ENCODE measurements at regions not wholly inside any gene's neighbourhood (a gene's known extent, or its start where the extent isn't known, plus 50 kb on each side); places are given as distances from the start of the nearest gene placed in this dataset.
"Not testable (repeated sequence)": the region's sequence is repeated elsewhere in the genome, so short reads cannot be mapped to it uniquely, and the experiment has no call there.

DNA sequence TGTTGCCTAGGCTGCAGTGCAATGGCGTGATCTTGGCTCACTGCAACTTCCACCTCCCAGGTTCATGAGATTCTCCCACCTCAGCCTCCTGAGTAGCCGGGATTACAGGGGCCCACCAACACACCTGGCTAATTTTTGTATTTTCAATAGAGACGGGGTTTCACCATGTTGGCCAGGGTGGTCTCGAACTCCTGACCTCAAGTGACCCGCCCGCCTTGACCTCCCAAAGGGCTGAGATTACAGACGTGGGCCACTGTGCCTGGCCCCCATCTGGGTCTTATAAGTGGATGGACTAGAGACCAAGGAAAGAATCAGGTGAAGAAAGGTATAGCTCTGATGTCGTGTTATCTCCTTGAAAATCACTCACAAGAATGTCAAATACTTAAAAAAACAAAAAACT is 92.3 kb downstream of the RPL27A start:
- H4K91ac ChIP-seq (ENCODE audit: low read length); H3K9me3 ChIP-seq (ENCODE audit: control insufficient read depth, low read length); H3K4ac ChIP-seq (ENCODE audit: low read depth in 1 of 2, low read length in 2 of 2); H3K27ac ChIP-seq (ENCODE audit: low read length, poor library complexity, severe bottlenecking); H2BK5ac ChIP-seq (ENCODE audit: low read depth, low read length, poor library complexity, severe bottlenecking); H2BK15ac ChIP-seq (ENCODE audit: low read depth, poor library complexity, severe bottlenecking); H2AK5ac ChIP-seq (ENCODE audit: low read length, severe bottlenecking); H3K4me3 ChIP-seq (ENCODE audit: insufficient read depth in 1 of 2, low read depth in 1 of 2, low read length in 2 of 2); H2AFZ ChIP-seq (ENCODE audit: low read depth, low read length); H3K14ac ChIP-seq (ENCODE audit: low read length in 2 of 2); H3K27me3 ChIP-seq (ENCODE audit: control insufficient read depth in 1 of 2, insufficient read depth in 1 of 2, low read length in 2 of 2); H4K8ac ChIP-seq (ENCODE audit: low read length); H2BK12ac ChIP-seq (ENCODE audit: low read length in 2 of 2); H3K23ac ChIP-seq (ENCODE audit: low read length in 2 of 2); DNase-seq; H3K18ac ChIP-seq (ENCODE audit: low read depth in 1 of 2, low read length in 2 of 2); H3K4me2 ChIP-seq (ENCODE audit: low read length, poor library complexity, severe bottlenecking); H3K9ac ChIP-seq (ENCODE audit: low read length); H2BK120ac ChIP-seq (ENCODE audit: low read depth, low read length): not testable (repeated sequence)
- WGBS, result 95% methylated on average over 8 of the region's 8 CpGs
- peaks cover 16 to 20% of the 10 kb centered on the region in 2 experiments for H3K36me3 ChIP-seq (ENCODE audit: control insufficient read depth in 1 of 2, insufficient read depth in 2 of 2, low read depth in 1 of 2, low read length in 2 of 2)
- H3K79me1 ChIP-seq (replicated peaks; ENCODE audit: low read length, poor library complexity, severe bottlenecking), result peaks cover 52% of the 10 kb centered on the region
- H3K4me1 ChIP-seq (ENCODE audit: control insufficient read depth, insufficient read depth, low read depth, low read length), result peaks cover 18% of the 10 kb centered on the region

GRCh38 chr11:8775332-8775731 is 92.7 kb downstream of the RPL27A start:
- no peak overlapping the region for H3K27ac ChIP-seq (ENCODE audit: low read length, poor library complexity, severe bottlenecking)
- peaks cover 18% of the 10 kb centered on the region for H3K4me1 ChIP-seq (ENCODE audit: control insufficient read depth, insufficient read depth, low read depth, low read length)
- no peak overlapping the region for H3K23ac ChIP-seq (ENCODE audit: low read length in 2 of 2)
- no peak overlapping the region for H2BK15ac ChIP-seq (ENCODE audit: low read depth, poor library complexity, severe bottlenecking)
- WGBS, result 91% methylated on average over 4 of the region's 4 CpGs
- H3K9me3 ChIP-seq (ENCODE audit: control insufficient read depth, low read length), result no peaks in the 10 kb centered on the region
- no peak overlapping the region for H2BK12ac ChIP-seq (ENCODE audit: low read length in 2 of 2)
- peaks cover 17 to 20% of the 10 kb centered on the region in 2 experiments for H3K36me3 ChIP-seq (ENCODE audit: control insufficient read depth in 1 of 2, insufficient read depth in 2 of 2, low read depth in 1 of 2, low read length in 2 of 2)
- H4K8ac ChIP-seq (ENCODE audit: low read length), result no peak overlapping the region
- H2BK120ac ChIP-seq (ENCODE audit: low read depth, low read length), result no peak overlapping the region
- no peak overlapping the region for H2AK5ac ChIP-seq (ENCODE audit: low read length, severe bottlenecking)
- H3K4me2 ChIP-seq (ENCODE audit: low read length, poor library complexity, severe bottlenecking), result no peak overlapping the region
- H3K14ac ChIP-seq (ENCODE audit: low read length in 2 of 2), result no peak overlapping the region
- H4K91ac ChIP-seq (ENCODE audit: low read length), result no peak overlapping the region
- no peak overlapping the region for H3K9ac ChIP-seq (ENCODE audit: low read length)
- H2AFZ ChIP-seq (ENCODE audit: low read depth, low read length), result no peak overlapping the region
- no peak for DNase-seq
- H3K27me3 ChIP-seq (ENCODE audit: control insufficient read depth in 1 of 2, insufficient read depth in 1 of 2, low read length in 2 of 2), result no peaks in the 10 kb centered on the region
- peaks cover 54% of the 10 kb centered on the region for H3K79me1 ChIP-seq (replicated peaks; ENCODE audit: low read length, poor library complexity, severe bottlenecking)
- H2BK5ac ChIP-seq (ENCODE audit: low read depth, low read length, poor library complexity, severe bottlenecking), result no peak overlapping the region
- H3K18ac ChIP-seq (ENCODE audit: low read depth in 1 of 2, low read length in 2 of 2), result no peak overlapping the region
- H3K4ac ChIP-seq (ENCODE audit: low read depth in 1 of 2, low read length in 2 of 2), result no peak overlapping the region
- no peak overlapping the region for H3K4me3 ChIP-seq (ENCODE audit: insufficient read depth in 1 of 2, low read depth in 1 of 2, low read length in 2 of 2)

DNA sequence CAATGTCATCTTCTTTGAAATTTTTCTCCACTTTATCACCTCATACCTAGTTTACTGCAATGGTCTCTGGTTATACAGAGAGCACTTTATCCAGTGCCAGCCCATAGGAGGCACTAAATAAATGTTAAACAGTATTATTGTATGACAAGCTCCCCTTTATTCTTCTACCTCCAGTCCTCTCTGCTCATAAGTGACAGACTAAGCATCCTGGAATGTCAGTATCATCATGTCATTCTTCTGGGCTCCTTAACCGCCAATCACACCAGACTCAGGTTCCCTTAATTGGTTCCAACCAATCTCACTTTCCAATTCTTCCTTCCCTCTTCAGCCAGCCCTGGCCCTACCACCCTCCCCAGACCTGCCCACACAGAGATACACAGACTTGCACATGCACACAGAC is 93.1 kb downstream of the RPL27A start:
- H4K8ac ChIP-seq (ENCODE audit: low read length), result no peak overlapping the region
- WGBS, result 93% methylated on average over 1 of the region's 1 CpG
- H3K9me3 ChIP-seq (ENCODE audit: control insufficient read depth, low read length), result no peaks in the 10 kb centered on the region
- no peak overlapping the region for H3K18ac ChIP-seq (ENCODE audit: low read depth in 1 of 2, low read length in 2 of 2)
- H3K36me3 ChIP-seq (ENCODE audit: control insufficient read depth in 1 of 2, insufficient read depth in 2 of 2, low read depth in 1 of 2, low read length in 2 of 2), result peaks cover 16 to 20% of the 10 kb centered on the region in 2 experiments
- no peak overlapping the region for H3K9ac ChIP-seq (ENCODE audit: low read length)
- no peak overlapping the region for H3K23ac ChIP-seq (ENCODE audit: low read length in 2 of 2)
- no peak overlapping the region for H2AK5ac ChIP-seq (ENCODE audit: low read length, severe bottlenecking)
- H2BK12ac ChIP-seq (ENCODE audit: low read length in 2 of 2), result no peak overlapping the region
- no peak overlapping the region for H3K27ac ChIP-seq (ENCODE audit: low read length, poor library complexity, severe bottlenecking)
- no peak overlapping the region for H2BK15ac ChIP-seq (ENCODE audit: low read depth, poor library complexity, severe bottlenecking)
- H2BK5ac ChIP-seq (ENCODE audit: low read depth, low read length, poor library complexity, severe bottlenecking), result no peak overlapping the region
- peaks cover 55% of the 10 kb centered on the region for H3K79me1 ChIP-seq (replicated peaks; ENCODE audit: low read length, poor library complexity, severe bottlenecking)
- no peak overlapping the region for H3K4me2 ChIP-seq (ENCODE audit: low read length, poor library complexity, severe bottlenecking)
- no peak overlapping the region for H3K4ac ChIP-seq (ENCODE audit: low read depth in 1 of 2, low read length in 2 of 2)
- H3K4me3 ChIP-seq (ENCODE audit: insufficient read depth in 1 of 2, low read depth in 1 of 2, low read length in 2 of 2), result no peak overlapping the region
- H2BK120ac ChIP-seq (ENCODE audit: low read depth, low read length), result no peak overlapping the region
- no peaks in the 10 kb centered on the region for H3K27me3 ChIP-seq (ENCODE audit: control insufficient read depth in 1 of 2, insufficient read depth in 1 of 2, low read length in 2 of 2)
- no peak overlapping the region for H4K91ac ChIP-seq (ENCODE audit: low read length)
- DNase-seq, result no peak
- peaks cover 18% of the 10 kb centered on the region for H3K4me1 ChIP-seq (ENCODE audit: control insufficient read depth, insufficient read depth, low read depth, low read length)
- H3K14ac ChIP-seq (ENCODE audit: low read length in 2 of 2), result no peak overlapping the region
- H2AFZ ChIP-seq (ENCODE audit: low read depth, low read length), result no peak overlapping the region

DNA sequence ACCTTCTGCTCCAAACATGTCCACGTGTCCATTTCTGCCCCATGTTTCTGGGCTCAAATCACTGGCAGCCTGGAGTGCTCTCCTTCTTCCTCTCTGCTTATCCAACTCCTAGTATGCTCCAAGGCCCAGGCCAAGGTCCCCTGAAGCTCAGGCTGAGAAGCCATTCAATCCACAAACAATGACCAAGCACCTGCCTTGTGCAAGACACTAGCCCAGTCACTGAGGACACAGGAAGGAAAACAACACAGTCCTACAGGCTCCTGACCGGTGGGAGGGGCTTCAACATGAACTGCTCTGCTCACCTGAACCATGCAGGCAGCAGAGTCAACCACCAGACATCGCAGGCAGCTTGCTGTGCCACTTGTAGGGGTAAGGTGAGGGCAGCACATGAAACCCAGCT is 93.6 kb downstream of the RPL27A start:
- H2BK5ac ChIP-seq (ENCODE audit: low read depth, low read length, poor library complexity, severe bottlenecking), result no peak overlapping the region
- H3K18ac ChIP-seq (ENCODE audit: low read depth in 1 of 2, low read length in 2 of 2), result no peak overlapping the region
- no peak overlapping the region for H2BK15ac ChIP-seq (ENCODE audit: low read depth, poor library complexity, severe bottlenecking)
- H2BK12ac ChIP-seq (ENCODE audit: low read length in 2 of 2), result no peak overlapping the region
- no peak overlapping the region for H2BK120ac ChIP-seq (ENCODE audit: low read depth, low read length)
- no peak overlapping the region for H3K4ac ChIP-seq (ENCODE audit: low read depth in 1 of 2, low read length in 2 of 2)
- 95% methylated on average over 3 of the region's 3 CpGs for WGBS
- no peak overlapping the region for H3K4me2 ChIP-seq (ENCODE audit: low read length, poor library complexity, severe bottlenecking)
- peak overlapping the region; percentile 57 for H4K91ac ChIP-seq (ENCODE audit: low read length)
- no peak overlapping the region for H3K14ac ChIP-seq (ENCODE audit: low read length in 2 of 2)
- H4K8ac ChIP-seq (ENCODE audit: low read length), result peak overlapping the region; percentile 21
- H3K9ac ChIP-seq (ENCODE audit: low read length), result no peak overlapping the region
- H3K23ac ChIP-seq (ENCODE audit: low read length in 2 of 2), result no peak overlapping the region
- peaks cover 18% of the 10 kb centered on the region for H3K4me1 ChIP-seq (ENCODE audit: control insufficient read depth, insufficient read depth, low read depth, low read length)
- H3K27ac ChIP-seq (ENCODE audit: low read length, poor library complexity, severe bottlenecking), result no peak overlapping the region
- no peak overlapping the region for H3K4me3 ChIP-seq (ENCODE audit: insufficient read depth in 1 of 2, low read depth in 1 of 2, low read length in 2 of 2)
- no peak overlapping the region for H2AFZ ChIP-seq (ENCODE audit: low read depth, low read length)
- H2AK5ac ChIP-seq (ENCODE audit: low read length, severe bottlenecking), result no peak overlapping the region
- peaks cover 58% of the 10 kb centered on the region for H3K79me1 ChIP-seq (replicated peaks; ENCODE audit: low read length, poor library complexity, severe bottlenecking)
- no peaks in the 10 kb centered on the region for H3K27me3 ChIP-seq (ENCODE audit: control insufficient read depth in 1 of 2, insufficient read depth in 1 of 2, low read length in 2 of 2)
- no peaks in the 10 kb centered on the region for H3K9me3 ChIP-seq (ENCODE audit: control insufficient read depth, low read length)
- no peak for DNase-seq
- peaks cover 11 to 20% of the 10 kb centered on the region in 2 experiments for H3K36me3 ChIP-seq (ENCODE audit: control insufficient read depth in 1 of 2, insufficient read depth in 2 of 2, low read depth in 1 of 2, low read length in 2 of 2)
